SK-N-SH treated with all-trans-retinoic acid at 6 μM for 48 hours (cell line): ENCODE measurements at regions not wholly inside any gene's neighbourhood (a gene's known extent, or its start where the extent isn't known, plus 50 kb on each side); places are given as distances from the start of the nearest gene placed in this dataset.
A peak's percentile ranks its signal among the peaks of the same experiment; 100 is the strongest.

Experiments
- ATAC-seq: fragments of 200-7000 bp; cut with Tn5 transposase; 3 replicates; pipeline ENCODE4 v1.9.1; 2020; ENCODE audit warnings: mild to moderate bottlenecking, moderate library complexity
- BACH2 ChIP-seq: fragments of 250-450 bp; sonication (Bioruptor Pico); IDR thresholded peaks from 2 replicates; pipeline ENCODE4 v1.9.0; 2021; ENCODE audit warnings: mild to moderate bottlenecking, borderline replicate concordance
- CREB5 ChIP-seq: fragments of 250-450 bp; sonication (Bioruptor Pico); IDR thresholded peaks from 2 replicates; pipeline ENCODE4 v1.5.1; 2020; ENCODE audit warnings: low read depth, mild to moderate bottlenecking, moderate library complexity
- CSDC2 ChIP-seq: fragments of 250-450 bp; sonication (Bioruptor Pico); IDR thresholded peaks from 2 replicates; pipeline ENCODE4 v1.5.0; 2020; ENCODE audit warnings: mild to moderate bottlenecking, moderate library complexity
- CSRNP3 ChIP-seq: fragments of 250-450 bp; sonication (Bioruptor Pico); IDR thresholded peaks from 2 replicates; pipeline ENCODE4 v1.5.1; 2021; ENCODE audit warnings: mild to moderate bottlenecking, moderate library complexity
- ESRRG ChIP-seq: fragments of 250-450 bp; sonication (Bioruptor Pico); IDR thresholded peaks from 2 replicates; pipeline ENCODE4 v1.6.1; 2021; ENCODE audit warnings: mild to moderate bottlenecking
- GLIS3 ChIP-seq: fragments of 250-450 bp; sonication (Bioruptor Pico); IDR thresholded peaks from 2 replicates; pipeline ENCODE4 v1.5.0; 2020; ENCODE audit warnings: mild to moderate bottlenecking, moderate library complexity
- ISL1 ChIP-seq: fragments of 250-450 bp; sonication (Bioruptor Pico); IDR thresholded peaks from 2 replicates; pipeline ENCODE4 v2.1.2; 2022; ENCODE audit warnings: mild to moderate bottlenecking, moderate library complexity
- OSR1 ChIP-seq: fragments of 250-450 bp; sonication (Bioruptor Pico); IDR thresholded peaks from 2 replicates; pipeline ENCODE4 v1.8.0; 2022; ENCODE audit warnings: moderate library complexity, mild to moderate bottlenecking, inconsistent platforms
- PATZ1 ChIP-seq: fragments of 250-450 bp; sonication (Bioruptor Pico); IDR thresholded peaks from 2 replicates; pipeline ENCODE4 v1.8.0; 2020; ENCODE audit warnings: mild to moderate bottlenecking, moderate library complexity, borderline replicate concordance
- PPARA ChIP-seq: fragments of 250-450 bp; sonication (Bioruptor Pico); IDR thresholded peaks from 2 replicates; pipeline ENCODE4 v1.5.0; 2020; ENCODE audit warnings: mild to moderate bottlenecking, borderline replicate concordance
- SNAI2 ChIP-seq: fragments of 250-450 bp; sonication (Bioruptor Pico); IDR thresholded peaks from 2 replicates; pipeline ENCODE4 v1.5.0; 2020; ENCODE audit warnings: mild to moderate bottlenecking, moderate library complexity
- TCF4 ChIP-seq: fragments of 250-450 bp; sonication (Bioruptor Pico); IDR thresholded peaks from 2 replicates; pipeline ENCODE4 v1.8.0; 2021; ENCODE audit warnings: mild to moderate bottlenecking, moderate library complexity, borderline replicate concordance
- TOX ChIP-seq: fragments of 250-450 bp; sonication (Bioruptor Pico); IDR thresholded peaks from 2 replicates; pipeline ENCODE4 v1.8.0; 2021; ENCODE audit warnings: mild to moderate bottlenecking, moderate library complexity, borderline replicate concordance
- TSHZ2 ChIP-seq: fragments of 250-450 bp; sonication (Bioruptor Pico); IDR thresholded peaks from 2 replicates; pipeline ENCODE4 v1.5.0; 2020; ENCODE audit warnings: mild to moderate bottlenecking, moderate library complexity
- ZC3H10 ChIP-seq: fragments of 250-450 bp; sonication (Bioruptor Pico); IDR thresholded peaks from 2 replicates; pipeline ENCODE4 v1.5.1; 2021; ENCODE audit warnings: mild to moderate bottlenecking, moderate library complexity
- ZFP30 ChIP-seq: fragments of 450-650 bp; formaldehyde crosslinking; IDR thresholded peaks from 2 replicates; pipeline ENCODE4 v1.5.0; 2022; ENCODE audit warnings: mild to moderate bottlenecking, moderate library complexity
- ZNF565 ChIP-seq: fragments of 450-650 bp; formaldehyde crosslinking; conservative IDR thresholded peaks from 2 replicates; pipeline ENCODE4 v1.5.0; 2020; ENCODE audit warnings: low read depth, mild to moderate bottlenecking, moderate library complexity
- ZNF70 ChIP-seq: fragments of 450-650 bp; formaldehyde crosslinking; IDR thresholded peaks from 2 replicates; pipeline ENCODE4 v1.5.0; 2020; ENCODE audit warnings: mild to moderate bottlenecking, moderate library complexity
- ZNF8 ChIP-seq: fragments of 450-650 bp; formaldehyde crosslinking; IDR thresholded peaks from 2 replicates; pipeline ENCODE4 v1.5.0; 2020; ENCODE audit warnings: mild to moderate bottlenecking, moderate library complexity

- no peak for TF ChIP-seq BACH2
Observed at GRCh38 chr11:115054570-115055538, 376.5 kb downstream of the NXPE2 start (continued).

- TF ChIP-seq TSHZ2 (CRISPR knock-in tag) = no peak
- no peak for TF ChIP-seq PPARA (CRISPR knock-in tag)
- no peak for TF ChIP-seq SNAI2 (CRISPR knock-in tag)
- TF ChIP-seq BACH2 = no peak
- no peak for TF ChIP-seq TCF4
- TF ChIP-seq GLIS3 = no peak
- TF ChIP-seq ZNF70 (CRISPR knock-in tag) = no peak
- TF ChIP-seq ESRRG = no peak
- TF ChIP-seq ZC3H10 (CRISPR knock-in tag) = no peak
- no peak for TF ChIP-seq TOX (CRISPR knock-in tag)
- no peak for TF ChIP-seq ZNF8
- TF ChIP-seq CREB5 (CRISPR knock-in tag) = no peak
- ATAC-seq = no peak
Observed at GRCh38 chr11:115056514-115056913, 378.2 kb downstream of the NXPE2 start.

- ATAC-seq = no peak
- no peak for TF ChIP-seq TOX (CRISPR knock-in tag)
- no peak for TF ChIP-seq TSHZ2 (CRISPR knock-in tag)
- TF ChIP-seq CSDC2 (CRISPR knock-in tag) = no peak
- no peak for TF ChIP-seq CSRNP3 (CRISPR knock-in tag)
- no peak for TF ChIP-seq BACH2
- TF ChIP-seq PATZ1 = no peak
- TF ChIP-seq GLIS3 = no peak
- TF ChIP-seq ISL1 = no peak
- TF ChIP-seq ZFP30 (CRISPR knock-in tag) = no peak
Observed at GRCh38 chr11:115060840-115061239, 382.5 kb downstream of the NXPE2 start.

- no peak for ATAC-seq
- TF ChIP-seq SNAI2 (CRISPR knock-in tag) = no peak
- TF ChIP-seq ZNF565 (CRISPR knock-in tag) = peak; percentile 91
- no peak for TF ChIP-seq OSR1 (CRISPR knock-in tag)
- TF ChIP-seq TSHZ2 (CRISPR knock-in tag) = no peak
- no peak for TF ChIP-seq PATZ1
Observed at GRCh38 chr11:115065314-115065713, 387.0 kb downstream of the NXPE2 start.
